Parathyroid adenoma (tissue), 2 donors: ENCODE measurements at regions not wholly inside any gene's neighbourhood (a gene's known extent, or its start where the extent isn't known, plus 50 kb on each side); places are given as distances from the start of the nearest gene placed in this dataset.

Source experiments
- H2AFZ ChIP-seq: fragments of 300-600 bp; sonication (generic); one replicate; pipeline ENCODE4 v1.7.0; 2017; ENCODE audit warnings: antibody characterized with exemption, mild to moderate bottlenecking
- H3K27ac ChIP-seq: fragments of 300-600 bp; sonication (generic); one replicate; pipeline ENCODE4 v1.7.0; 2017
- H3K27me3 ChIP-seq: fragments of 300-600 bp; sonication (generic); one replicate; pipeline ENCODE4 v1.7.0; 2017; ENCODE audit warnings: low read length; ENCODE audit not compliant: control insufficient read depth, insufficient read depth
- H3K36me3 ChIP-seq: fragments of 300-600 bp; sonication (generic); one replicate; pipeline ENCODE4 v1.7.0; 2017; ENCODE audit warnings: low read length; ENCODE audit not compliant: control insufficient read depth, insufficient read depth
- H3K4me1 ChIP-seq: fragments of 300-600 bp; sonication (generic); one replicate; pipeline ENCODE4 v1.7.0; 2017; ENCODE audit warnings: control low read depth
- H3K4me2 ChIP-seq: fragments of 300-600 bp; sonication (generic); one replicate; pipeline ENCODE4 v1.7.0; 2017; ENCODE audit warnings: low read length
- H3K4me3 ChIP-seq: fragments of 300-600 bp; sonication (generic); one replicate; pipeline ENCODE4 v1.7.0; 2017; ENCODE audit warnings: low read depth, low read length
- H3K79me2 ChIP-seq: fragments of 300-600 bp; sonication (generic); one replicate; pipeline ENCODE4 v1.7.0; 2017; ENCODE audit warnings: control low read depth
- H3K9ac ChIP-seq: fragments of 300-600 bp; sonication (generic); one replicate; pipeline ENCODE4 v1.7.0; 2017; ENCODE audit warnings: mild to moderate bottlenecking
- H3K9me3 ChIP-seq: fragments of 300-600 bp; sonication (generic); one replicate; pipeline ENCODE4 v1.7.0; 2017; ENCODE audit warnings: low read length; ENCODE audit not compliant: control insufficient read depth
- TF ChIP-seq, protein P1 (sequence below): fragments of 300-600 bp; sonication (generic); IDR thresholded peaks from one replicate; pipeline ENCODE4 v1.7.0; 2017; ENCODE audit warnings: antibody characterized with exemption, mild to moderate bottlenecking
- donor health status: primary hyperparathyroidism.

- H3K79me2 ChIP-seq: no peaks in the 10 kb centered on the region
- no peak overlapping the region for H3K4me2 ChIP-seq
- TF ChIP-seq, protein P1, sequence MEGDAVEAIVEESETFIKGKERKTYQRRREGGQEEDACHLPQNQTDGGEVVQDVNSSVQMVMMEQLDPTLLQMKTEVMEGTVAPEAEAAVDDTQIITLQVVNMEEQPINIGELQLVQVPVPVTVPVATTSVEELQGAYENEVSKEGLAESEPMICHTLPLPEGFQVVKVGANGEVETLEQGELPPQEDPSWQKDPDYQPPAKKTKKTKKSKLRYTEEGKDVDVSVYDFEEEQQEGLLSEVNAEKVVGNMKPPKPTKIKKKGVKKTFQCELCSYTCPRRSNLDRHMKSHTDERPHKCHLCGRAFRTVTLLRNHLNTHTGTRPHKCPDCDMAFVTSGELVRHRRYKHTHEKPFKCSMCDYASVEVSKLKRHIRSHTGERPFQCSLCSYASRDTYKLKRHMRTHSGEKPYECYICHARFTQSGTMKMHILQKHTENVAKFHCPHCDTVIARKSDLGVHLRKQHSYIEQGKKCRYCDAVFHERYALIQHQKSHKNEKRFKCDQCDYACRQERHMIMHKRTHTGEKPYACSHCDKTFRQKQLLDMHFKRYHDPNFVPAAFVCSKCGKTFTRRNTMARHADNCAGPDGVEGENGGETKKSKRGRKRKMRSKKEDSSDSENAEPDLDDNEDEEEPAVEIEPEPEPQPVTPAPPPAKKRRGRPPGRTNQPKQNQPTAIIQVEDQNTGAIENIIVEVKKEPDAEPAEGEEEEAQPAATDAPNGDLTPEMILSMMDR: no peak
- no peak overlapping the region for H3K4me3 ChIP-seq
- no peaks in the 10 kb centered on the region for H3K36me3 ChIP-seq
- H3K4me1 ChIP-seq: no peaks in the 10 kb centered on the region
- no peak overlapping the region for H3K27ac ChIP-seq
- H2AFZ ChIP-seq: no peak overlapping the region
- no peak overlapping the region for H3K9ac ChIP-seq
- no peaks in the 10 kb centered on the region for H3K9me3 ChIP-seq
- no peaks in the 10 kb centered on the region for H3K27me3 ChIP-seq
These were observed 128.2 kb downstream of the PPIAL4G start for GRCh38 chr1:148354913-148355308.

DNA sequence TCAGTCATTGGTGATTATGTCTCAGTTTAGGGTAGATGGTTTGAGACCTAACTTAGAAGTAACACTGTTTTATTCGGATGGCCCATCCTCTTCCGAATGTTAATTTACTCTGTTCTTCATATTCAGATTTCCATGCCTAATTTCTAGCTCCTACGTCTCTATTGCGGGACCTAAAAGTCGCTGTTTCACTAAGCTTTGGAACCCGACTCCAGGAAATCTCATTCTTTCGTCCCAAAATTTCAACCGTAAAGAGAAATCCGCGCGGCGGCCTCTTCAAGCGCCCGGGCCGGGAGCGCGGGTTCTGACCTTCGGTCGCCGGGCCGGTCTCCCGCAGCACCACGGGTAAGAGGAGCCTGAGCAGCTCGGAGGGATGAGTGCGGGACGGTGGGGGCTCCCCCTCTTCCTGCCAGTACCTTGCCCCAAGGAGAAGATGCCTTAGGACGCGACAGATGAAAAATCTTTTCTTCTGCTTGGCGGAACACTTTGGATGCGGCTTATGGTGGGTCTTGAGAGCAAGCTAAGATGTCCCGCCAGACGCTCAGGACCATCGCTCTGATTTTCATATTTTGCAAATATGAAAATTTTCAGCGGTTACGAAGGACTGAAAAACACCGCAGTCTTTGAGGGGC is 128.7 kb downstream of the PPIAL4G start:
- no peaks in the 10 kb centered on the region for H3K9me3 ChIP-seq
- H3K36me3 ChIP-seq: no peaks in the 10 kb centered on the region
- H3K79me2 ChIP-seq: no peaks in the 10 kb centered on the region
- H3K4me3 ChIP-seq: no peak overlapping the region
- TF ChIP-seq, protein P1: no peak
- no peak overlapping the region for H3K9ac ChIP-seq
- H2AFZ ChIP-seq: no peak overlapping the region
- no peak overlapping the region for H3K27ac ChIP-seq
- no peaks in the 10 kb centered on the region for H3K27me3 ChIP-seq
- no peaks in the 10 kb centered on the region for H3K4me1 ChIP-seq
- H3K4me2 ChIP-seq: no peak overlapping the region

DNA sequence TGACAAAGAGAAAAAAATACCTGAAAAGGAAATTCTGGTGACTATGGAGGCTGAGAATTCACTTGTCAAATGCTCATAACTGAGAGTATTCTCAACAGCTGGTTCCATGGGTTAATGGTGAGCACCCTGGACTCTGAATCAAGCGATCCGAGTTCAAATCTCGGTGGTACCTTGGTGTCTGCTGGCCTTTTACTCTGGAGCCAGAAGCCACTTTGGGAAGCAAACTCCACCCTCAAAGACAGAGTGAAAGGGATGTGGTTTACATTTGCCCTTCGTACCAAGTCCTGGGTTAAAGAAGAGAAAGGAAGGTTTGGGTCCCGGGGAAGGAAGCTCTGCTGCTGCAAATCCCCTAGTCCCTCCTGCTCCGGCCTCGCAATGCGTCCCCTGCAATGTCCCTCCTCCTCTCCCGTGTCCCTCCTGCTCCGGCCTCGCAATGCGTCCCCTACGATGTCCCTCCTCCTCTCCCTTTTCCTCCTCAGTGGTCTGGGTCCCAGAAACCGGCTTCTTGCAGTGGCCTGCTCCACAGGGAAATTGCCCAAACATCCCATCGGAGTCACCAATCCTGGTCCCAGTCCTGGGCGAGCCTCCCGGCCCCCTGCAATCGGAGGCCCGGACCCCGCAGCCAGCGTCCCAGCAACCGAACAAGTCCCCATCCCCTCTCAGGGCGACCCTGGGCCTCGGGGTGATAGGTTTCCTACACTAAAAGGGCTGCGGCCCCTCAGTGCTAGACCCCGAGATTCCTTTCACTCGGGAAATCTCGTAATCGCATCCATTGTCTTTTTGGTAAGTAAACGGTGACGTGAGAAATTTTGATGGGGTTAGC is 129.4 kb downstream of the PPIAL4G start:
- Histone ChIP-seq H3K9ac (no peak overlapping the region), H3K79me2 (no peaks in the 10 kb centered on the region), H2AFZ (no peak overlapping the region), H3K4me3 (no peak overlapping the region), H3K4me1 (no peaks in the 10 kb centered on the region), H3K4me2 (no peak overlapping the region), H3K36me3 (no peaks in the 10 kb centered on the region), H3K27me3 (no peaks in the 10 kb centered on the region), H3K9me3 (no peaks in the 10 kb centered on the region), H3K27ac (no peak overlapping the region)
- TF ChIP-seq, protein P1: no peak

GRCh38 chr1:148352470-148353053 is 130.5 kb downstream of the PPIAL4G start:
- Histone ChIP-seq H3K36me3 (no peaks in the 10 kb centered on the region), H3K27me3 (no peaks in the 10 kb centered on the region), H3K4me3 (no peak overlapping the region), H3K9ac (no peak overlapping the region), H3K79me2 (no peaks in the 10 kb centered on the region), H3K27ac (no peak overlapping the region), H2AFZ (no peak overlapping the region), H3K4me2 (no peak overlapping the region), H3K9me3 (no peaks in the 10 kb centered on the region), H3K4me1 (no peaks in the 10 kb centered on the region)
- TF ChIP-seq, protein P1: no peak
